ENCODE measurements at regions not wholly inside any gene's neighbourhood (a gene's known extent, or its start where the extent isn't known, plus 50 kb on each side); places are given as distances from the start of the nearest gene placed in this dataset.

- TF ChIP-seq TCF7L2 (IDR thresholded peaks at IDR 0.05; ENCODE audit: borderline replicate concordance, low read depth, low read length) = no peak
- TF ChIP-seq, protein P1, sequence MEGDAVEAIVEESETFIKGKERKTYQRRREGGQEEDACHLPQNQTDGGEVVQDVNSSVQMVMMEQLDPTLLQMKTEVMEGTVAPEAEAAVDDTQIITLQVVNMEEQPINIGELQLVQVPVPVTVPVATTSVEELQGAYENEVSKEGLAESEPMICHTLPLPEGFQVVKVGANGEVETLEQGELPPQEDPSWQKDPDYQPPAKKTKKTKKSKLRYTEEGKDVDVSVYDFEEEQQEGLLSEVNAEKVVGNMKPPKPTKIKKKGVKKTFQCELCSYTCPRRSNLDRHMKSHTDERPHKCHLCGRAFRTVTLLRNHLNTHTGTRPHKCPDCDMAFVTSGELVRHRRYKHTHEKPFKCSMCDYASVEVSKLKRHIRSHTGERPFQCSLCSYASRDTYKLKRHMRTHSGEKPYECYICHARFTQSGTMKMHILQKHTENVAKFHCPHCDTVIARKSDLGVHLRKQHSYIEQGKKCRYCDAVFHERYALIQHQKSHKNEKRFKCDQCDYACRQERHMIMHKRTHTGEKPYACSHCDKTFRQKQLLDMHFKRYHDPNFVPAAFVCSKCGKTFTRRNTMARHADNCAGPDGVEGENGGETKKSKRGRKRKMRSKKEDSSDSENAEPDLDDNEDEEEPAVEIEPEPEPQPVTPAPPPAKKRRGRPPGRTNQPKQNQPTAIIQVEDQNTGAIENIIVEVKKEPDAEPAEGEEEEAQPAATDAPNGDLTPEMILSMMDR (tag by site-specific recombination; IDR thresholded peaks at IDR 0.05) = no peak
- TF ChIP-seq, protein P2, sequence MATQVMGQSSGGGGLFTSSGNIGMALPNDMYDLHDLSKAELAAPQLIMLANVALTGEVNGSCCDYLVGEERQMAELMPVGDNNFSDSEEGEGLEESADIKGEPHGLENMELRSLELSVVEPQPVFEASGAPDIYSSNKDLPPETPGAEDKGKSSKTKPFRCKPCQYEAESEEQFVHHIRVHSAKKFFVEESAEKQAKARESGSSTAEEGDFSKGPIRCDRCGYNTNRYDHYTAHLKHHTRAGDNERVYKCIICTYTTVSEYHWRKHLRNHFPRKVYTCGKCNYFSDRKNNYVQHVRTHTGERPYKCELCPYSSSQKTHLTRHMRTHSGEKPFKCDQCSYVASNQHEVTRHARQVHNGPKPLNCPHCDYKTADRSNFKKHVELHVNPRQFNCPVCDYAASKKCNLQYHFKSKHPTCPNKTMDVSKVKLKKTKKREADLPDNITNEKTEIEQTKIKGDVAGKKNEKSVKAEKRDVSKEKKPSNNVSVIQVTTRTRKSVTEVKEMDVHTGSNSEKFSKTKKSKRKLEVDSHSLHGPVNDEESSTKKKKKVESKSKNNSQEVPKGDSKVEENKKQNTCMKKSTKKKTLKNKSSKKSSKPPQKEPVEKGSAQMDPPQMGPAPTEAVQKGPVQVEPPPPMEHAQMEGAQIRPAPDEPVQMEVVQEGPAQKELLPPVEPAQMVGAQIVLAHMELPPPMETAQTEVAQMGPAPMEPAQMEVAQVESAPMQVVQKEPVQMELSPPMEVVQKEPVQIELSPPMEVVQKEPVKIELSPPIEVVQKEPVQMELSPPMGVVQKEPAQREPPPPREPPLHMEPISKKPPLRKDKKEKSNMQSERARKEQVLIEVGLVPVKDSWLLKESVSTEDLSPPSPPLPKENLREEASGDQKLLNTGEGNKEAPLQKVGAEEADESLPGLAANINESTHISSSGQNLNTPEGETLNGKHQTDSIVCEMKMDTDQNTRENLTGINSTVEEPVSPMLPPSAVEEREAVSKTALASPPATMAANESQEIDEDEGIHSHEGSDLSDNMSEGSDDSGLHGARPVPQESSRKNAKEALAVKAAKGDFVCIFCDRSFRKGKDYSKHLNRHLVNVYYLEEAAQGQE (tag by site-specific recombination; IDR thresholded peaks at IDR 0.05) = no peak
- no peak for TF ChIP-seq BCL6B (tag by site-specific recombination; IDR thresholded peaks at IDR 0.05)
- TF ChIP-seq ZEB2 (tag by site-specific recombination; IDR thresholded peaks at IDR 0.05) = no peak
- no peak for TF ChIP-seq REPIN1 (tag by site-specific recombination; IDR thresholded peaks at IDR 0.05; ENCODE audit: low read depth)
- no peak for TF ChIP-seq ZNF157 (tag by site-specific recombination; IDR thresholded peaks at IDR 0.05)
- TF ChIP-seq ZBTB17 (tag by site-specific recombination; IDR thresholded peaks at IDR 0.05) = no peak
- no peak for TF ChIP-seq ZNF133 (tag by site-specific recombination; IDR thresholded peaks at IDR 0.05)
- no peak for TF ChIP-seq ZNF704 (tag by site-specific recombination; IDR thresholded peaks at IDR 0.05)
- TF ChIP-seq ZNF354C (tag by site-specific recombination; IDR thresholded peaks at IDR 0.05; ENCODE audit: borderline replicate concordance, low read depth) = no peak
Measured at GRCh38 chr21:24045775-24046215, 1561.5 kb downstream of the MRPL39 start.

Measured in HEK293 (cell line).